Lower leg skin (tissue), 4 donors: ENCODE measurements at regions not wholly inside any gene's neighbourhood (a gene's known extent, or its start where the extent isn't known, plus 50 kb on each side); places are given as distances from the start of the nearest gene placed in this dataset.
"Not testable (repeated sequence)": the region's sequence is repeated elsewhere in the genome, so short reads cannot be mapped to it uniquely, and the experiment has no call there.

ENCODE experiments used
- DNase-seq, 2 donors: peaks; one replicate each; pipeline ENCODE4 v3.0.0-alpha.2; 2019; ENCODE audit warnings: low spot score in 2 of 2
- H3K4me3 ChIP-seq: fragments of 200-600 bp; sonication (generic); 2 replicates; pipeline ENCODE4 v1.5.1; 2017; ENCODE audit warnings: mild to moderate bottlenecking, low read depth; ENCODE audit not compliant: poor library complexity, severe bottlenecking
- CTCF ChIP-seq, 3 donors: fragments of 450-650 bp; IDR thresholded peaks; one replicate each; pipeline ENCODE4 v1.5.1; 2016; ENCODE audit warnings: antibody characterized with exemption in 3 of 3, mild to moderate bottlenecking in 3 of 3, moderate library complexity in 2 of 3
- POLR2A ChIP-seq, 2 donors: fragments of 450-650 bp; IDR thresholded peaks; one replicate each; pipeline ENCODE4 v1.6.1; 2016 to 2017; ENCODE audit warnings: antibody characterized with exemption in 2 of 2, mild to moderate bottlenecking in 1 of 2, moderate library complexity in 1 of 2
- WGBS, 2 donors: methylation state at CpG; one replicate each; pipeline ENCODE4 v1.1.5; 2018; 5-methylcytosine and 5-hydroxymethylcytosine counted together
- intact Hi-C: fragments of 100-400 bp; cut with DNase I; formaldehyde crosslinking; loops from one replicate; pipeline ENCODE4 v1.15.0; 2023; ENCODE audit warnings: low total_unique reads

GRCh38 chr10:23927576-23928325, 281.2 kb upstream of the KIAA1217 start:
- intact Hi-C loops = no loop called here
- no peak overlapping the region for H3K4me3 ChIP-seq
- no peak for DNase-seq
- WGBS, 2 donors = 67 to 72% methylated on average over 8 of the region's 8 CpGs
- TF ChIP-seq CTCF (IDR thresholded peaks at IDR 0.05) (no peak), POLR2A (IDR thresholded peaks at IDR 0.05) (no peak)

- DNase-seq, intact Hi-C loops, H3K4me3 ChIP-seq: not testable (repeated sequence)
- WGBS, 2 donors = 72 to 87% methylated on average over 3 of the region's 3 CpGs
Measured at GRCh38 chr10:23934023-23934422, 274.9 kb upstream of the KIAA1217 start.

- WGBS, 2 donors = 58 to 74% methylated on average over 2 of the region's 2 CpGs
- TF ChIP-seq CTCF (IDR thresholded peaks at IDR 0.05) (no peak), POLR2A (IDR thresholded peaks at IDR 0.05) (no peak)
- no peak for DNase-seq
- intact Hi-C loops = no loop called here
- no peak overlapping the region for H3K4me3 ChIP-seq
Measured at GRCh38 chr10:23945845-23946244, 263.1 kb upstream of the KIAA1217 start.

GRCh38 chr10:23951841-23952240, 257.1 kb upstream of the KIAA1217 start:
- no peak for TF ChIP-seq POLR2A (IDR thresholded peaks at IDR 0.05)
- no peak for TF ChIP-seq CTCF (IDR thresholded peaks at IDR 0.05)
- H3K4me3 ChIP-seq = no peak overlapping the region
- intact Hi-C loops = no loop called here
- no peak for DNase-seq
- 86 to 90% methylated on average over 6 of the region's 6 CpGs for WGBS, 2 donors

- H3K4me3 ChIP-seq = no peak overlapping the region
- no peak for TF ChIP-seq CTCF (IDR thresholded peaks at IDR 0.05)
- TF ChIP-seq POLR2A (IDR thresholded peaks at IDR 0.05) = no peak
- intact Hi-C loops = no loop called here
- no peak for DNase-seq
- 63 to 69% methylated on average over 10 of the region's 10 CpGs for WGBS, 2 donors
Measured at GRCh38 chr10:23955456-23956225, 253.3 kb upstream of the KIAA1217 start.

GRCh38 chr10:23965123-23965522, 243.8 kb upstream of the KIAA1217 start:
- WGBS, 2 donors = 69 to 84% methylated on average over 5 of the region's 5 CpGs
- no peak overlapping the region for H3K4me3 ChIP-seq
- intact Hi-C loops = no loop called here
- DNase-seq = no peak
- TF ChIP-seq CTCF (IDR thresholded peaks at IDR 0.05) (no peak), POLR2A (IDR thresholded peaks at IDR 0.05) (no peak)
